ENCODE measurements at regions not wholly inside any gene's neighbourhood (a gene's known extent, or its start where the extent isn't known, plus 50 kb on each side); places are given as distances from the start of the nearest gene placed in this dataset.

GRCh38 chr2:30073523-30073922, 73.3 kb upstream of the YPEL5 start (continued):
- TF ChIP-seq ZMAT4 (CRISPR knock-in tag; IDR thresholded peaks at IDR 0.05): no peak
- TF ChIP-seq FOXP1 (CRISPR knock-in tag; IDR thresholded peaks at IDR 0.05; ENCODE audit: borderline replicate concordance): no peak
- TF ChIP-seq NR2C2 (CRISPR knock-in tag; IDR thresholded peaks at IDR 0.05): no peak

DNA sequence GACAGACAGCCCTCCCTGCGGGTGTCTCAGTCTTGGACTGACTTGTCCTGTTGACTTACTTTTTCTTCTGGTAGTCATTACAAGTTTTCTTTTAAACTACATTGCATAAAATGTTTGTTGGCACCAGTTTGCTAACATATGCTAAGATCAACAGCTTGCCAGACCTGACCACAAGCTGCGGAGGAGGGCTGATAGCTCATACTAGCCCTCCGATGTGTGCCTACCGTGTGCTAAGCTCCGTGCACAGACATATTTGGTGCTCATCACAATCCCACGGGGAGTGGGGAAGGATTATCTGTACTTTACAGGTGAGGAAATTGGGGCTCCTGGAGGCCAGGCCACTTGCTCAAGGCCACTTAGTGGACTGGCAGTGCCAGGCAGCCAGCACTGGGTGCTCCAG, 72.8 kb upstream of the YPEL5 start:
- no peaks in the 10 kb centered on the region for H3K36me3 Mint-ChIP-seq
- no peaks in the 10 kb centered on the region for H3K27me3 Mint-ChIP-seq (ENCODE audit: low read depth)
- H3K4me1 Mint-ChIP-seq: peaks cover 14% of the 10 kb centered on the region
- no peak for DNase-seq (ENCODE audit: low spot score)
- H3K9me3 Mint-ChIP-seq: no peaks in the 10 kb centered on the region
- no peak overlapping the region for H3K27ac Mint-ChIP-seq
- TF ChIP-seq ZNF317 (CRISPR knock-in tag; IDR thresholded peaks at IDR 0.05; ENCODE audit: borderline replicate concordance, low read depth) (no peak), NR1H2 (CRISPR knock-in tag; IDR thresholded peaks at IDR 0.05) (no peak), NFE2L1 (CRISPR knock-in tag; IDR thresholded peaks at IDR 0.05) (no peak), PRRX2 (CRISPR knock-in tag; IDR thresholded peaks at IDR 0.05) (no peak), JAZF1 (CRISPR knock-in tag; IDR thresholded peaks at IDR 0.05) (no peak), CBFB (CRISPR knock-in tag; IDR thresholded peaks at IDR 0.05; ENCODE audit: low read depth) (no peak)
- TF ChIP-seq, protein P1, sequence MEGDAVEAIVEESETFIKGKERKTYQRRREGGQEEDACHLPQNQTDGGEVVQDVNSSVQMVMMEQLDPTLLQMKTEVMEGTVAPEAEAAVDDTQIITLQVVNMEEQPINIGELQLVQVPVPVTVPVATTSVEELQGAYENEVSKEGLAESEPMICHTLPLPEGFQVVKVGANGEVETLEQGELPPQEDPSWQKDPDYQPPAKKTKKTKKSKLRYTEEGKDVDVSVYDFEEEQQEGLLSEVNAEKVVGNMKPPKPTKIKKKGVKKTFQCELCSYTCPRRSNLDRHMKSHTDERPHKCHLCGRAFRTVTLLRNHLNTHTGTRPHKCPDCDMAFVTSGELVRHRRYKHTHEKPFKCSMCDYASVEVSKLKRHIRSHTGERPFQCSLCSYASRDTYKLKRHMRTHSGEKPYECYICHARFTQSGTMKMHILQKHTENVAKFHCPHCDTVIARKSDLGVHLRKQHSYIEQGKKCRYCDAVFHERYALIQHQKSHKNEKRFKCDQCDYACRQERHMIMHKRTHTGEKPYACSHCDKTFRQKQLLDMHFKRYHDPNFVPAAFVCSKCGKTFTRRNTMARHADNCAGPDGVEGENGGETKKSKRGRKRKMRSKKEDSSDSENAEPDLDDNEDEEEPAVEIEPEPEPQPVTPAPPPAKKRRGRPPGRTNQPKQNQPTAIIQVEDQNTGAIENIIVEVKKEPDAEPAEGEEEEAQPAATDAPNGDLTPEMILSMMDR (IDR thresholded peaks at IDR 0.05): no peak
- TF ChIP-seq, protein P2, sequence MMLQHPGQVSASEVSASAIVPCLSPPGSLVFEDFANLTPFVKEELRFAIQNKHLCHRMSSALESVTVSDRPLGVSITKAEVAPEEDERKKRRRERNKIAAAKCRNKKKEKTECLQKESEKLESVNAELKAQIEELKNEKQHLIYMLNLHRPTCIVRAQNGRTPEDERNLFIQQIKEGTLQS (CRISPR knock-in tag; conservative IDR thresholded peaks at IDR 0.05): no peak
- TF ChIP-seq, protein P3, sequence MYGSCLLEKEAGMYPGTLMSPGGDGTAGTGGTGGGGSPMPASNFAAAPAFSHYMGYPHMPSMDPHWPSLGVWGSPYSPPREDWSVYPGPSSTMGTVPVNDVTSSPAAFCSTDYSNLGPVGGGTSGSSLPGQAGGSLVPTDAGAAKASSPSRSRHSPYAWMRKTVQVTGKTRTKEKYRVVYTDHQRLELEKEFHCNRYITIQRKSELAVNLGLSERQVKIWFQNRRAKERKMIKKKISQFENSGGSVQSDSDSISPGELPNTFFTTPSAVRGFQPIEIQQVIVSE (CRISPR knock-in tag; IDR thresholded peaks at IDR 0.05; ENCODE audit: borderline replicate concordance): no peak
- TF ChIP-seq, protein P4, sequence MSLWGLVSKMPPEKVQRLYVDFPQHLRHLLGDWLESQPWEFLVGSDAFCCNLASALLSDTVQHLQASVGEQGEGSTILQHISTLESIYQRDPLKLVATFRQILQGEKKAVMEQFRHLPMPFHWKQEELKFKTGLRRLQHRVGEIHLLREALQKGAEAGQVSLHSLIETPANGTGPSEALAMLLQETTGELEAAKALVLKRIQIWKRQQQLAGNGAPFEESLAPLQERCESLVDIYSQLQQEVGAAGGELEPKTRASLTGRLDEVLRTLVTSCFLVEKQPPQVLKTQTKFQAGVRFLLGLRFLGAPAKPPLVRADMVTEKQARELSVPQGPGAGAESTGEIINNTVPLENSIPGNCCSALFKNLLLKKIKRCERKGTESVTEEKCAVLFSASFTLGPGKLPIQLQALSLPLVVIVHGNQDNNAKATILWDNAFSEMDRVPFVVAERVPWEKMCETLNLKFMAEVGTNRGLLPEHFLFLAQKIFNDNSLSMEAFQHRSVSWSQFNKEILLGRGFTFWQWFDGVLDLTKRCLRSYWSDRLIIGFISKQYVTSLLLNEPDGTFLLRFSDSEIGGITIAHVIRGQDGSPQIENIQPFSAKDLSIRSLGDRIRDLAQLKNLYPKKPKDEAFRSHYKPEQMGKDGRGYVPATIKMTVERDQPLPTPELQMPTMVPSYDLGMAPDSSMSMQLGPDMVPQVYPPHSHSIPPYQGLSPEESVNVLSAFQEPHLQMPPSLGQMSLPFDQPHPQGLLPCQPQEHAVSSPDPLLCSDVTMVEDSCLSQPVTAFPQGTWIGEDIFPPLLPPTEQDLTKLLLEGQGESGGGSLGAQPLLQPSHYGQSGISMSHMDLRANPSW (CRISPR knock-in tag; conservative IDR thresholded peaks at IDR 0.05; ENCODE audit: low read depth): no peak
- POLR2A ChIA-PET: no interaction called here
- ATAC-seq: no peak
- H3K4me3 Mint-ChIP-seq: no peak overlapping the region
- CTCF ChIA-PET: interaction anchor here (4.1 kb wide), 1 partner anchor 152 kb away, joined by 42 read pairs; the partner anchor contains the start of gene ALK

DNA sequence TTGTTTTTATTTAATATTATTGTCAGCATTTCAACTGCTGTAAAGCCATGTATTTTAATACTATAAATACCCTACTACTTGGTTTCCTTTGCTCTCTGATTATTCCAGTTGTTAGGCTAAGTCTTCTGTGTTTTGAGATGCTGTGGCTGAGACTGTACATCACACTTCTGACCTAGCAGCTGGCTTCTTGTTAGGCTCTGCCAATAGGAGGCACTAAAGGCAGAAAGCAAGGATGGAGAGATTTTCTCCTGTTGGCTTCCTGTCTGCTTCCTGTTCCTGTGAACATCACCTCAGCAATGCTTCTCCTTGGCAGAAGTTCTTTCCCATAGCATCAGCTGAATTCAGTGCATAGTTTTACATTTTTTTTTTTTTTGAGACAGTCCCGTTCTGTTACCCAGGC, 68.3 kb upstream of the YPEL5 start:
- CTCF ChIA-PET: interaction anchor here (0.6 to 1.4 kb wide), 6 partner anchors 26 to 785 kb away, joined by 3 to 4 read pairs (median 3); partner anchors contain the start of gene ALK
- Mint-ChIP-seq H3K36me3 (no peaks in the 10 kb centered on the region), H3K4me3 (no peak overlapping the region), H3K4me1 (no peaks in the 10 kb centered on the region), H3K27ac (no peak overlapping the region), H3K27me3 (ENCODE audit: low read depth) (no peaks in the 10 kb centered on the region), H3K9me3 (no peaks in the 10 kb centered on the region)
- ATAC-seq (peak; percentile 50; the same call in 1 of the 2 replicates), DNase-seq (ENCODE audit: low spot score) (no peak)
- POLR2A ChIA-PET: interaction anchor here (0.6 kb wide), 1 partner anchor 17 kb away, joined by 5 read pairs; no protein-coding TSS in a partner anchor
- TF ChIP-seq ZNF671 (CRISPR knock-in tag; IDR thresholded peaks at IDR 0.05): no peak
- TF ChIP-seq, protein P5, sequence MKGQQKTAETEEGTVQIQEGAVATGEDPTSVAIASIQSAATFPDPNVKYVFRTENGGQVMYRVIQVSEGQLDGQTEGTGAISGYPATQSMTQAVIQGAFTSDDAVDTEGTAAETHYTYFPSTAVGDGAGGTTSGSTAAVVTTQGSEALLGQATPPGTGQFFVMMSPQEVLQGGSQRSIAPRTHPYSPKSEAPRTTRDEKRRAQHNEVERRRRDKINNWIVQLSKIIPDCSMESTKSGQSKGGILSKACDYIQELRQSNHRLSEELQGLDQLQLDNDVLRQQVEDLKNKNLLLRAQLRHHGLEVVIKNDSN (CRISPR knock-in tag; IDR thresholded peaks at IDR 0.05): no peak
- TF ChIP-seq KAT7 (CRISPR knock-in tag; IDR thresholded peaks at IDR 0.05; ENCODE audit: borderline replicate concordance): no peak

Measured in WTC11 (cell line).